ENCODE measurements at regions not wholly inside any gene's neighbourhood (a gene's known extent, or its start where the extent isn't known, plus 50 kb on each side); places are given as distances from the start of the nearest gene placed in this dataset.

DNA sequence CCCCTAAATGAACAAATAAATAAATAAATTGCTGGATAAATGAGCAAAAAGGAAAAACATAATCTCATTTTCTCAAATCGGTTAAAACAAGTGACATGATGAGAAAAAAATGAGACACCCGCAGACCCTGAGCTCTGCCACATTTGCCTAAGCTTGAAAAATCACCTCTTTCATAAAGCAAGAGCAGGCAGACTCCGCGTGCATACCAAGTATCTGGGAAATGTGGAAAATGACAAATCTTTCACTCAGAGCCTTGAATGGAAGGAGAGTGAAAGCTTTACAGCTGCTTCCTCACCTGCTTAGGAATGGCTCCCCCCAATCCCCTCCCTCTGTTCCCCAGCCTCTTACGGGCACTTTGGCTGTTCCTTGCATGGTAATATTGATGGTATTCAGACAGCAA is 355.5 kb upstream of the SUCLG2 start:
- Histone ChIP-seq H3K36me3 (ENCODE audit: insufficient read depth, low read length, poor library complexity, severe bottlenecking) (no peaks in the 10 kb centered on the region), H3K4me3 (ENCODE audit: low read depth, low read length, poor library complexity, severe bottlenecking) (no peak overlapping the region), H3K27me3 (replicated peaks; ENCODE audit: insufficient read depth, low read depth, low read length, poor library complexity) (peaks cover 6% of the 10 kb centered on the region), H3K4me1 (ENCODE audit: insufficient read depth, low read length, poor library complexity, severe bottlenecking) (no peaks in the 10 kb centered on the region), H3K9me3 (ENCODE audit: low read depth, low read length, poor library complexity, severe bottlenecking) (no peaks in the 10 kb centered on the region), H3K27ac (ENCODE audit: low read depth, low read length, poor library complexity, severe bottlenecking) (no peak overlapping the region)
- BruUV-seq (replicated peaks): no TSS peak
- TF ChIP-seq CTCF (conservative IDR thresholded peaks at IDR 0.05; ENCODE audit: low read depth, low read length): no peak
- no peak for TF ChIP-seq EZH2 (IDR thresholded peaks at IDR 0.05; ENCODE audit: borderline replicate concordance, low read depth, low read length, poor library complexity, severe bottlenecking)
- ChIA-PET CTCF (no interaction called here), POLR2A (ENCODE audit: low non-redundant PET) (no interaction called here)
- no peak for DNase-seq (ENCODE audit: low spot score)
- intact Hi-C loops (cut with micrococcal nuclease; ENCODE audit: unreplicated experiment): no loop called here

DNA sequence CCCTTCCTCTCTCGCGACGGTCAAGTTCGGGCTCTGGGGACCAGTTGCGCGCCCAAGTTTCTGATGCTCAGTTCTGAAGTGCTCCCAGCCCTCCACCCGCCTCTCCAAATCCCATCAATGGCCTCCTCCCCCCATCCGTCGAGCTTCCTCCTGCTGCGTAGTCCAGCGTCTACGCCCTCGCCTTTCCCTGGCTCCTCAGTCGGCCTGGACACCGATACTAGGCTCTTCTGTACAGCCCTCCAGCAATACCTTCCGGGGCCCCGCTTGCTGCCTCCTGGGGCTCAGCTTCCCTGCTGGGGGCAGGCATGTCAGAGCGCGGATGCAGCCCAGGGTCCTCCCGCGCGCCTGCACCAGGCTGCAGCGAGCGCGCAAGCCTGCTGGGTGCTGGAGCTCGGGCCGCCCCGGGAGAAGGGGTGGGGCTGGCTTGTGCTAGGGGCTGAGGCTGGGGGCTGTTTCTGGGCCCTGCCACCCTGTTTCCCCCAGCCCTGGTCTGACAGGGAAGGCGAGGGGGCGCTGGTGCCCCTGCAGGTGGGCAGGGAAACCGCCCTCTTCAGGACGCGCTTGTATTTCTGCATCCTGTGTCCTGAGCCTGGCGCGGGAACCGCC is 353.3 kb upstream of the SUCLG2 start:
- no peaks in the 10 kb centered on the region for H3K4me1 ChIP-seq (ENCODE audit: insufficient read depth, low read length, poor library complexity, severe bottlenecking)
- H3K27ac ChIP-seq (ENCODE audit: low read depth, low read length, poor library complexity, severe bottlenecking): no peak overlapping the region
- intact Hi-C loops (cut with micrococcal nuclease; ENCODE audit: unreplicated experiment): no loop called here
- no peak for DNase-seq (ENCODE audit: low spot score)
- CTCF ChIA-PET: no interaction called here
- no TSS peak for BruUV-seq (replicated peaks)
- no peak for TF ChIP-seq EZH2 (IDR thresholded peaks at IDR 0.05; ENCODE audit: borderline replicate concordance, low read depth, low read length, poor library complexity, severe bottlenecking)
- TF ChIP-seq CTCF (conservative IDR thresholded peaks at IDR 0.05; ENCODE audit: low read depth, low read length): no peak
- H3K36me3 ChIP-seq (ENCODE audit: insufficient read depth, low read length, poor library complexity, severe bottlenecking): no peaks in the 10 kb centered on the region
- no peaks in the 10 kb centered on the region for H3K9me3 ChIP-seq (ENCODE audit: low read depth, low read length, poor library complexity, severe bottlenecking)
- peaks cover 6% of the 10 kb centered on the region for H3K27me3 ChIP-seq (replicated peaks; ENCODE audit: insufficient read depth, low read depth, low read length, poor library complexity)
- no peak overlapping the region for H3K4me3 ChIP-seq (ENCODE audit: low read depth, low read length, poor library complexity, severe bottlenecking)
- POLR2A ChIA-PET (ENCODE audit: low non-redundant PET): no interaction called here

DNA sequence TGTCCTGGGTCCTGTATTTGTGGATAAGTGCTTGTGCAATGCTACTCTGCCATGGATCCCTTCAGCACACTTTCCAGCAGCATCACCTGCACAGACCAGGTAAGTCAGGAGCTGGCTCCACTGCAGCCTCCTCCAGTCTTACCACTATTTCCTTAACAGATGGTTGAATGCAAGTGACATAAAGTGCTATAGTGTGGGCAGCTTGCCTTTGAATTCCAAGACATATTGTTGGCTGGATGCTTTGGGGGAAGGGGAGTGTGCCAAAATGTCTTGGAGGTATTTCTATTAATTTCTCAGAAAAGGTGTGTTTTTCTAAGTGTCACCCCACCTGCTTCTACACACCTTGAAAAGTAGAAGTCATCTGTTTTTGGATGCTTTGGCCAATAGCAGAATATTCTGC is 352.2 kb upstream of the SUCLG2 start:
- Histone ChIP-seq H3K4me3 (ENCODE audit: low read depth, low read length, poor library complexity, severe bottlenecking) (no peak overlapping the region), H3K27ac (ENCODE audit: low read depth, low read length, poor library complexity, severe bottlenecking) (no peak overlapping the region), H3K27me3 (replicated peaks; ENCODE audit: insufficient read depth, low read depth, low read length, poor library complexity) (peaks cover 6% of the 10 kb centered on the region), H3K36me3 (ENCODE audit: insufficient read depth, low read length, poor library complexity, severe bottlenecking) (no peaks in the 10 kb centered on the region), H3K4me1 (ENCODE audit: insufficient read depth, low read length, poor library complexity, severe bottlenecking) (no peaks in the 10 kb centered on the region), H3K9me3 (ENCODE audit: low read depth, low read length, poor library complexity, severe bottlenecking) (no peaks in the 10 kb centered on the region)
- POLR2A ChIA-PET (ENCODE audit: low non-redundant PET): no interaction called here
- no peak for DNase-seq (ENCODE audit: low spot score)
- CTCF ChIA-PET: no interaction called here
- TF ChIP-seq EZH2 (IDR thresholded peaks at IDR 0.05; ENCODE audit: borderline replicate concordance, low read depth, low read length, poor library complexity, severe bottlenecking): no peak
- no peak for TF ChIP-seq CTCF (conservative IDR thresholded peaks at IDR 0.05; ENCODE audit: low read depth, low read length)
- intact Hi-C loops (cut with micrococcal nuclease; ENCODE audit: unreplicated experiment): no loop called here
- BruUV-seq (replicated peaks): no TSS peak
